ENCODE measurements at regions not wholly inside any gene's neighbourhood (a gene's known extent, or its start where the extent isn't known, plus 50 kb on each side); places are given as distances from the start of the nearest gene placed in this dataset.

- no peak for TF ChIP-seq CTCF (CRISPR knock-in tag; IDR thresholded peaks at IDR 0.05)
- no peak for TF ChIP-seq TBX3 (IDR thresholded peaks at IDR 0.05; ENCODE audit: borderline replicate concordance)
- no peak for TF ChIP-seq RAD21 (CRISPR knock-in tag; IDR thresholded peaks at IDR 0.05)
- TF ChIP-seq ZNF569 (CRISPR knock-in tag; IDR thresholded peaks at IDR 0.05; ENCODE audit: borderline replicate concordance) = no peak
- TF ChIP-seq ARNT (IDR thresholded peaks at IDR 0.05) = no peak
- TF ChIP-seq U2AF2 (IDR thresholded peaks at IDR 0.05; ENCODE audit: low read depth, low read length) = no peak
- TF ChIP-seq ZBTB34 (CRISPR knock-in tag; IDR thresholded peaks at IDR 0.05) = no peak
- TF ChIP-seq ZNF775 (CRISPR knock-in tag; IDR thresholded peaks at IDR 0.05; ENCODE audit: borderline replicate concordance) = no peak
- no peak for TF ChIP-seq YY1 (IDR thresholded peaks at IDR 0.05; ENCODE audit: insufficient read depth, insufficient replicate concordance, low read depth, low read length)
- TF ChIP-seq NFYB (CRISPR knock-in tag; IDR thresholded peaks at IDR 0.05) = no peak
- no peak for TF ChIP-seq ZNF44 (CRISPR knock-in tag; IDR thresholded peaks at IDR 0.05)
- TF ChIP-seq ZNF367 (CRISPR knock-in tag; IDR thresholded peaks at IDR 0.05; ENCODE audit: borderline replicate concordance) = no peak
These were observed 100.1 kb upstream of the KLF3 start for GRCh38 chr4:38563707-38564495.
